Testis (tissue), 2 donors: ENCODE measurements at regions not wholly inside any gene's neighbourhood (a gene's known extent, or its start where the extent isn't known, plus 50 kb on each side); places are given as distances from the start of the nearest gene placed in this dataset.

Source experiments
- DNase-seq: peaks from one replicate; pipeline ENCODE4 v3.0.0-alpha.2; 2019
- H3K27ac ChIP-seq, 2 donors: fragments of 200-600 bp; sonication (generic); one replicate each; pipeline ENCODE4 v1.5.1; 2019
- H3K27me3 ChIP-seq: fragments of 200-600 bp; sonication (generic); one replicate; pipeline ENCODE4 v1.5.1; 2019
- H3K36me3 ChIP-seq: fragments of 200-600 bp; sonication (generic); one replicate; pipeline ENCODE4 v1.5.1; 2017; ENCODE audit warnings: low read depth; ENCODE audit errors: missing control alignments
- H3K4me1 ChIP-seq: fragments of 200-600 bp; sonication (generic); one replicate; pipeline ENCODE4 v1.5.1; 2019
- H3K4me3 ChIP-seq, 2 donors: fragments of 200-600 bp; sonication (generic); one replicate each; pipeline ENCODE4 v1.5.1; 2017 to 2019
- H3K9me3 ChIP-seq: fragments of 200-600 bp; sonication (generic); one replicate; pipeline ENCODE4 v1.5.1; 2017
- POLR2A ChIP-seq: fragments of 450-650 bp; IDR thresholded peaks from one replicate; pipeline ENCODE4 v1.6.1; 2017; ENCODE audit warnings: antibody characterized with exemption, mild to moderate bottlenecking, moderate library complexity
- WGBS, 2 donors: methylation state at CpG; one replicate each; pipeline ENCODE4 v1.1.5; 2018; 5-methylcytosine and 5-hydroxymethylcytosine counted together
- intact Hi-C: fragments of 100-400 bp; cut with DNase I; formaldehyde crosslinking; loops from one replicate; pipeline ENCODE4 v1.15.1; 2023; ENCODE audit warnings: low total_unique reads
- TF ChIP-seq, protein P1 (sequence below), 3 experiments: fragments of 450-650 bp in 2 of 3; fragments of 200-600 bp in 1 of 3; sonication (generic) in 1 of 3; IDR thresholded peaks; one replicate each; pipeline ENCODE4 v1.5.1; 2016 to 2019; ENCODE audit warnings: antibody characterized with exemption in 3 of 3, mild to moderate bottlenecking in 2 of 3, moderate library complexity in 1 of 3

DNA sequence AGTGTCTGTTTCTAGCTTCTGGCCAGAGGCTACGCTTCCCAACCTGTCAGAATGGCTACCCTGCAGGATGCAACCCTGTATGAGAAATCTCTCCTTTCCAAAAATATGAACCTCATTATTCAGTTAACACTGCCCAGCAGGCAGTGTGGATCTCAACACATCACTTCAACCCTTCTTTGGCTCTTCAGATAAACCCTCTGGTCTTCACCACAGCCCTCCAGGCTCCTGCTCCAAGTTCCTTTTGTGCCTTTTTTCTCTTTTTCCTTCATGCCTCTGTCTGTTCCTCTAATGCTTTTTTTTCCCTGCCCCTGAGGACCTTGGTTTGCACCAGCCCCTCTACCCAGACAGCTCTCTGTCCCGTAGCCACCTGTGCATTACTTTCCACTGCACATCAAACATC is 207.4 kb downstream of the MYLK4 start:
- Histone ChIP-seq H3K4me1 (no peaks in the 10 kb centered on the region), H3K9me3 (no peaks in the 10 kb centered on the region), H3K27ac (no peak overlapping the region), H3K4me3 (no peak overlapping the region), H3K27me3 (no peaks in the 10 kb centered on the region), H3K36me3 (no peaks in the 10 kb centered on the region)
- DNase-seq = no peak
- WGBS, 2 donors = 90 to 92% methylated on average over 2 of the region's 2 CpGs
- intact Hi-C loops = no loop called here
- TF ChIP-seq, protein P1, sequence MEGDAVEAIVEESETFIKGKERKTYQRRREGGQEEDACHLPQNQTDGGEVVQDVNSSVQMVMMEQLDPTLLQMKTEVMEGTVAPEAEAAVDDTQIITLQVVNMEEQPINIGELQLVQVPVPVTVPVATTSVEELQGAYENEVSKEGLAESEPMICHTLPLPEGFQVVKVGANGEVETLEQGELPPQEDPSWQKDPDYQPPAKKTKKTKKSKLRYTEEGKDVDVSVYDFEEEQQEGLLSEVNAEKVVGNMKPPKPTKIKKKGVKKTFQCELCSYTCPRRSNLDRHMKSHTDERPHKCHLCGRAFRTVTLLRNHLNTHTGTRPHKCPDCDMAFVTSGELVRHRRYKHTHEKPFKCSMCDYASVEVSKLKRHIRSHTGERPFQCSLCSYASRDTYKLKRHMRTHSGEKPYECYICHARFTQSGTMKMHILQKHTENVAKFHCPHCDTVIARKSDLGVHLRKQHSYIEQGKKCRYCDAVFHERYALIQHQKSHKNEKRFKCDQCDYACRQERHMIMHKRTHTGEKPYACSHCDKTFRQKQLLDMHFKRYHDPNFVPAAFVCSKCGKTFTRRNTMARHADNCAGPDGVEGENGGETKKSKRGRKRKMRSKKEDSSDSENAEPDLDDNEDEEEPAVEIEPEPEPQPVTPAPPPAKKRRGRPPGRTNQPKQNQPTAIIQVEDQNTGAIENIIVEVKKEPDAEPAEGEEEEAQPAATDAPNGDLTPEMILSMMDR (IDR thresholded peaks at IDR 0.05) = no peak
- TF ChIP-seq POLR2A = no peak

DNA sequence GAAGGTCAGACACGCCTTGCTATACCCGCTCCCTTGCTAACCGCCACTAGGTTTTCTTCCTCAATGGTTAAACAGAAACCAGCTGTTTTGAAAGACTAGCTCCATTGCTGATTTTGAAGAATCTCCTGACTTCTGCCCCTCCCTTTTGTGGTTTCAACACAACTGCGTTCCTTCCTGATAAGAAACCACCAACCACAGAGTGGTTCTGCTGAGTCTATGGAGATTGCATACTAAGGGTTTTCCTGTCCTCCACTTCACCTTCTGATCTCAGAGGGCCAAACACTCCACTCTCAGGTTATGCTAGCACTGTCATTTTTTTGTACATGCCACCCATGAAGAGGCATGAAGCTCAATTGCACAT is 207.9 kb downstream of the MYLK4 start:
- H3K4me3 ChIP-seq = no peak overlapping the region
- no peaks in the 10 kb centered on the region for H3K27me3 ChIP-seq
- no peaks in the 10 kb centered on the region for H3K4me1 ChIP-seq
- no peaks in the 10 kb centered on the region for H3K36me3 ChIP-seq
- intact Hi-C loops = no loop called here
- WGBS, 2 donors = 85 to 90% methylated on average over 4 of the region's 4 CpGs
- H3K9me3 ChIP-seq = no peaks in the 10 kb centered on the region
- TF ChIP-seq, protein P1 (IDR thresholded peaks at IDR 0.05) = no peak
- TF ChIP-seq POLR2A = no peak
- no peak overlapping the region for H3K27ac ChIP-seq
- no peak for DNase-seq

DNA sequence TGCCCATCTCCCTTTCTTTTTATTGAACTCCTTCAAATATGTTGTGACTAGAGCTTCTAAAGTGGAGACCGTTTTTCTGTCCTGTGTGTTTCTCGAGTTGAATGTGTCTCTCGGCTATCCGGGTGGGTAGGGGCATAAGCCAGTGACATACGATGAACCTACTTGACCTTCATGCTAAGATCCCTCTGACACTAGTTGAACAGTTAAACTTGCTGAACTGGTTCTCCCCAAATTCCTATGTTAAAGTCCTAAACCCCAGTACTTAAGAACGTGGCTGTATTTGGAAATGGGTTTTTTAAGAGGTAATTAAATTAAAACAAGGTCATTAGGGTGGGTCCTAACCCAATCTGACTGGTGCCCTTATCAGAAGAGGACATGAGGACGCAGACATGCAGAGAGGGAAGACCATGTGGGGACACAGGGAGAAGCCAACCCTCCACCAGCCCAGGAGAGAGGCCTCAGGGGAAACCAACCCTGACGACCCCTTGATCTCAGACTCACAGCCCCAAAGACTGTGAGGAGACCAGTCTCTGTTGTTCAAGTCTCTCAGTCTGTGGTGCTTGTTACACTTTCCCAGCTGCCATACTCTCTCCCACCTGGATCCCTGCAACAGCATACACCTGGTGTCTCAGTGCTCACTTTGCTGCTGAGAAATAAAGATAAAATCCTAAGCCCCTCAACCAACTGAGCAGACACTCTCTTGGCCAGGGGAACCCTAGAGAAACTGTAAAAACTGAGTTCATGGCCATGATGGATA is 208.4 kb downstream of the MYLK4 start:
- Histone ChIP-seq H3K27ac (no peak overlapping the region), H3K36me3 (no peaks in the 10 kb centered on the region), H3K4me1 (no peaks in the 10 kb centered on the region), H3K27me3 (no peaks in the 10 kb centered on the region), H3K9me3 (no peaks in the 10 kb centered on the region), H3K4me3 (no peak overlapping the region)
- WGBS, 2 donors = 88 to 92% methylated on average over 8 of the region's 8 CpGs
- intact Hi-C loops = no loop called here
- TF ChIP-seq, protein P1 (IDR thresholded peaks at IDR 0.05) = no peak
- TF ChIP-seq POLR2A = no peak
- no peak for DNase-seq

DNA sequence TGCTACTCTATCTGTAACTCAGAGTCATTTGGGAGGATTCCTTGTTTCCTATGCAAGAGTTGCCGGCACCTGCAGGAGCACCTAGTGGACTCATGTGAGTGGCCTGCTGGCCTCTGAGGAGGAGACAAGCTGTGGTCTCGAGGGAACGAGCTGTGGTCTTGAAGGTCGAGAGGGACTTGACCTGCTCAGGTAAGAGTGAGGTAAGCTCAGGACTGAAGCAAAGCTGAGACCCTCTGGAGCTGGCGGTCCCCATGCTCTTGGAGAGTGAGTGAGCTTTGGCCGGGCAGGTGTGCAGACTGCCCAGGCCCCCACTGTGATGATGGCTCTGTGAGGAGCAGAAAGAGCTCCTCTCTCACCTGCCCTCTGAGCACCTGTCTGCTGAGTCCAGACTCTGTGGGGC is 214.3 kb downstream of the MYLK4 start:
- no peak for TF ChIP-seq POLR2A
- TF ChIP-seq, protein P1 (IDR thresholded peaks at IDR 0.05) = no peak
- no peak for DNase-seq
- no peaks in the 10 kb centered on the region for H3K36me3 ChIP-seq
- intact Hi-C loops = no loop called here
- H3K9me3 ChIP-seq = no peaks in the 10 kb centered on the region
- H3K4me3 ChIP-seq = no peak overlapping the region
- WGBS, 2 donors = 96 to 98% methylated on average over 6 of the region's 6 CpGs
- no peak overlapping the region for H3K27ac ChIP-seq
- no peaks in the 10 kb centered on the region for H3K4me1 ChIP-seq
- H3K27me3 ChIP-seq = no peaks in the 10 kb centered on the region

GRCh38 chr6:2535506-2535905 is 215.2 kb downstream of the MYLK4 start:
- no peak for DNase-seq
- intact Hi-C loops = no loop called here

More at GRCh38 chr6:2535506-2535905, 215.2 kb downstream of the MYLK4 start:
- H3K9me3 ChIP-seq = no peaks in the 10 kb centered on the region
- H3K4me1 ChIP-seq = no peaks in the 10 kb centered on the region
- WGBS, 2 donors = 74 to 82% methylated on average over 8 of the region's 8 CpGs
- H3K27ac ChIP-seq = no peak overlapping the region
- no peaks in the 10 kb centered on the region for H3K36me3 ChIP-seq
- no peak for TF ChIP-seq POLR2A
- TF ChIP-seq, protein P1 (IDR thresholded peaks at IDR 0.05) = no peak
- no peak overlapping the region for H3K4me3 ChIP-seq
- H3K27me3 ChIP-seq = no peaks in the 10 kb centered on the region
